ENCODE measurements at regions not wholly inside any gene's neighbourhood (a gene's known extent, or its start where the extent isn't known, plus 50 kb on each side); places are given as distances from the start of the nearest gene placed in this dataset.

GRCh38 chr13:50598338-50598737 lies 245.2 kb downstream of the DLEU7 start:
- TF ChIP-seq EZH2 (IDR thresholded peaks at IDR 0.05; ENCODE audit: insufficient read depth, poor library complexity, severe bottlenecking) (no peak), EZH2phosphoT487 (IDR thresholded peaks at IDR 0.05; ENCODE audit: insufficient read depth, low read depth) (no peak)

Data from GM23248 (cell line).